ENCODE measurements at regions not wholly inside any gene's neighbourhood (a gene's known extent, or its start where the extent isn't known, plus 50 kb on each side); places are given as distances from the start of the nearest gene placed in this dataset.
"Not testable (repeated sequence)": the region's sequence is repeated elsewhere in the genome, so short reads cannot be mapped to it uniquely, and the experiment has no call there.

DNA sequence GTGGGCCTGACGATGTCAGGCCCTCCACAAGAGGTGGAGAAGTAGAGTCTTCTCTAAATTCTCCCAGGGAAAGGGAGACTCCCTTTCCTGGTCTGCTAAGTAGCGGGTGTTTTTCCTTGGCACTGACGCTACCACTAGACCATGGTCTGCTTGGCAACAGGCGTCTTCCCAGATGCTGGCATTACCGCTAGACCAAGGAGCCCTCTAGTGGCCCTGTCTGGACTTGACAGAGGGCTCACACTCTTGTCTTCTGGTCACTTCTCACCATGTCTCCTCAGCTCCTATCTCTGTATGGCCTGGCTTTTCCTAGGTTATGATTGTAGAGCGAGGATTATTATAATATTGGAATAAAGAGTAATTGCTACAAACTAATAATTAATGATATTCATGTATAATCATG is 51.1 kb upstream of the RASSF6 start:
- not testable (repeated sequence) for DNase-seq

DNA sequence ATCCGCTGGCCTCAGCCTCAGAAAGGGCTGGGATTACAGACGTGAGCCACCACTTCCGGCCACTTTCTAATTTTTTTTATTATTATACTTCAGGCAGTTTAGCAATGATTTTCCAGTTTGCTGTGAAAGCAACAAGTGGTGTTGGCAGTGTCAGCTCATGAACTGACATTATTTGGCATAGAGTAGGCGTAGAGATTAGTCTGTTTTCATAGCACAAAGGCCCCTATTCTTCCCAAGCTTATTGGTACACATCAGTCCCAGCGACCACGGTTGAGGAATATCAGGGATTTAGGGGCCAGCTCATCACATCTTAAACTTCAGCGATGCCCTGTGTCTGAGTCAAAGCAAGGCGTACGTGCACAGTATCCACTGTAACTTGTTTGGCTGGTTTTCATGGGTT is 53.0 kb upstream of the RASSF6 start:
- DNase-seq, result no peak

DNA sequence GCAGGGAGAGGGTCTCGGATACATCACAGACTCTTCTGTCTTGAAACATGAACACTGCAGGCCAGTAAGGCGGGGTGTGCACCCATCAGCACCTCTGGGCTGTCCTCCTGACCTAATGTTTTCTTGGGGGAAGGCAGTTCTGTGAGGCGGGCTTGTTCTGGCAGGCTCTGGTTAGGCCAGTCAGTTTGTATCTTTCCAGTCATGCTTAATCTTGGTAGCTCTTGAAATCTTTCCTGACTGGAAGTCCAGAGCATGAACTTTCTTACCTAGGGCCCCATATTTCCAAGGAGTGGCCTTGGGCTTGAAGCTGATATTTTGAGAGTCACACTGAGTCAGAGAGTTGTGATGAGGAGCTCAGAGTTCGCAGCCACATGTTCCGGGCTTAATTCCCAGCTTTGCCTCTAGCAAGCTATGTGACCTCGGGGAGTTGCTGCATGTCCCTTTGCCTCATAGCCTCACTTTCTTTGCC is 54.2 kb upstream of the RASSF6 start:
- no peak for DNase-seq

DNA sequence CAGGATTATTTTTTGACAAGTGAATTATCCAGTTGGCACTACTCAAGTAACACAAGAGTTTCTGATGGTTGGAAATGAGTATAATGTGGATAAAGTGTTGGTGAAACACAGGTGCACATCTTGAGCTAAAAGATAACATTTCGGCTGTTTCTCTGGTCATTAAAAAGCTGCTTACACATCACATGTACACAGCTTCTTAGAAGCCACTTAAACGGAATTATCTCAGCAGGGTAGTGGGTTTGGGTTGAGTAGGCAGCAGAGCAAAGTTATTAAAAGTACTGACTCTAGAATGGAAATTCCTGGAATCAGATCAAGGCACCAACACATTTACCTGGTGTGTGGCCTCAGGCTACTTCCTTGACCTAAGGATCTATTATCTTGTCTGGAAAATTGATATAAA is 55.4 kb upstream of the RASSF6 start:
- no peak for DNase-seq

DNA sequence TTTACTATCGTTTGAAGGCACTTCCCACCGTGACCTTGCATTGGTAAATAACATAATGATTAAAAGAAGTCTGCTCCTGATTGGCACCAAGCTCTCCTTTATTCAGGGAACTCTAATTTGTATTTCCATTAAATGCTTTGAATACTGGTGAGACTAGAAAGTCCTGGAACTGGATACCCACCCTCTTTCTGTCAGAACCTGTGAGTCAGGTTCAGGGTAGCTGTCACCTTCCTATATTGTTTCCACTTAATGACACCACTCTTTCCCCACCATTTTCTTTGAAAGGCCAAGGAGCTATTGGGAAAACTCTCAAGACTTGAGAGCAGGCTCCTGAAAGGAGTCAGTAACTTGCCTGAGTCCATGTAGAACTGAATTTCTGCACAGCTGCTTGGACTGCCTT is 55.9 kb upstream of the RASSF6 start:
- DNase-seq, result no peak

DNA sequence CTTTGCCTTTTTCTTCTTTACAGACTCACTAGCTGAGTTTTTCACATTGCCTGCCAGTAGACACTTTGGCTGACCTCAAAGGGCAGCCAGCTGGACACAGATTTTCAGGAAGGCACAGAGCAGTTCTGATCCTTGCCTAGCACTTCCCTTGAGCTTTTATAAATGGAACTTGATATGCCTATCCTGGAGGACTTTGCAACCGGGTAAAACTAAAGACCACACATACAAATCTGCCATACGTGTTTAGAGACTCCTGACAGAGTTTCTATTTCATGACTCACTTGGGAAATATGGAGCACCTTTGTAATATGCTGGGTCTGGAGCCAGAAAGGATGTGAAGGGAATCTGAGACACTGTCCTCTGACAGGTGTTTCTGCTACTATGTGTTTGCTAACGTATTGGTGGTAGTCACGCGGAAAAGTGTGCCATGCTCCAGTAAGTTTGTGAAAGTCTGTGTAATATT is 56.7 kb upstream of the RASSF6 start:
- no peak for DNase-seq

DNA sequence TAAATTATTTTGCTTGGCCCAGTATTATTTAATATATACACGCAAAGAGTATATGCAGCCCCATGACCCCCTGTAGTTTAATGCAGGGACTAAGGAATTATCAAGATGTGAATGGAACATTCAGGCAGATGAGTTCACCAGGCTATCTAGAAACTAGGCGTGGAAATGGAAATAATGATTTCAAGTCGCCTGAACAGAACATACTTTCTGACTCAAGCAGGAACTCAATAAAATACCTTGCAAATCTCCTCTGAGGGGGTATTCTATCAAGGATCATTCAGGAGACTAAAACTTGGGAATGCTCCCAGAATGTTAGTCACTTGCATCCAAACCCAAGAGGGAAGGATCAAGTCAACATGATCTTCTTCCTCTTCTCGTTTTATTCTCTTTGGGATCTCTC is 59.6 kb upstream of the RASSF6 start:
- peak; percentile 92 for DNase-seq

DNA sequence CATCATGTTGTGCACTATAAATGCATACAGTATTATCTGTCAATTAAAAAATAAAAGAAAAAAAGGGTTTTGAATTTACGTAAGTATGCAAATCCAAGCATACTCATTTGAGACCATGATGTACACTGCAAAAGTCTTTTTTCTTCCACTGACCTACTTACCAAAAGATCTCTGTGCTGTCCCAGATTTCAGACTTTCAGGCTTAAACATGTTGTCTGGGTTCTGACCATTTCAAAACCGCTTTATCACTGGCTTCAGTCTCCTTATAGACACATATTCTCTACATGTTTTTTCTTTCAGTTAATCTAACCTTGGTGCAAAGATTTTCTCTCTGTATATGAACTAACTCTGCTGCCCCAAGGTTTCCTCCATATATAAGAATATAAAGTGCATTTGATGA is 58.6 kb upstream of the CXCL8 start:
- no peak for DNase-seq

DNA sequence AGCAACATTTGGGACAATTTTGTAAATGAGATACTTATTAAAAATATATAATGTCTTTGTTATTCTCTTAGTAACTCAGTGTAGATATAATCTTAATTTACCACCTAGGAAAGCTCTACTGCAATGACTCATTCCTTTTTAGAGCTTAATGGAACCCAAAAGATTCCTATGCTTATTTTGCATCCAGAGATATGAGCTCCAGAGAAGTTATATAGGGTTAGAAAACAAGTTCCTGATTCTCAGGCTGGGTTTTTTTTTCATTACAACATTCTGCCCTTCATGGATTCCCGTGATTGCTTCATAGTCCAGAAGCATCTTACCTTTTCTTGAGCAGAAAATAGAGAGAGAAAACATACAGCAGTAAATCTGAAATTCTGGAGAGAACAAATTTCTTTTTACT is 57.9 kb upstream of the CXCL8 start:
- DNase-seq, result no peak

DNA sequence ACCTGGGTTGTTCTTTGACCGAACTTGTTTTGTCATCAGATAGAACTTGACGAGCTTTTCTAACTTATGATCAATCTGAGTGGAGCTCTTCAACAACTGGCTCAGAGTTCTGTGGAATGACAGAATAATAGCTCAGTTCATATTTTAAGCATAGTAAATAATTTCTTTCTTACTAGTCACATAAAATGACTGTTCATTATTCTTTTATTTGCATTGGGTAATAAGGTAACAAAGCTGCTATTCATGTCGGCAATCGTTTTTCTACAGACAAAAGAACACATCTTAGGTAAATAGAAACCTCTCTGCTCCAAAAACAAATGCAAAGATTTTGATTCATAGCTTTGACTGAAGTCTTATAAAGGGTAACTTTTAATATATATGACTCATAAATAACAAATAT is 57.3 kb upstream of the CXCL8 start:
- DNase-seq, result no peak

DNA sequence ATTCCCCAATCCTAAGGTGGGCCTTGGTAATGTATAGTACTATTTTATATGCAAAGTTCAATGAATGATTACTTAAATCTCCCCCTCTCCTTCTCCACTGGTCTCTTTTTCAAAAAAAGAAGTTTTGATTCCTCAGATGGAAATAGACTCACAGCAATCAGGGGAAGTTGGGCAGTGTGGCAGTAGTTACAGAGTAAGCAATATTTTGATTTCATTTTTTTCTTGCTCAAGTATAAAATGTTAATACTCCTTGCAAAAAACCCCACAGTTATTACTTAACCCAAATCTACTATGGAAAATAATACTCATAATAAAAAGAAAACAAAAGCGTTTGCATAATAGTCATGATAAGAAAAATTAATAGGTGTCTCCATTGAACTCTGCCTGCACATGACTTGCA is 56.9 kb upstream of the CXCL8 start:
- no peak for DNase-seq

DNA sequence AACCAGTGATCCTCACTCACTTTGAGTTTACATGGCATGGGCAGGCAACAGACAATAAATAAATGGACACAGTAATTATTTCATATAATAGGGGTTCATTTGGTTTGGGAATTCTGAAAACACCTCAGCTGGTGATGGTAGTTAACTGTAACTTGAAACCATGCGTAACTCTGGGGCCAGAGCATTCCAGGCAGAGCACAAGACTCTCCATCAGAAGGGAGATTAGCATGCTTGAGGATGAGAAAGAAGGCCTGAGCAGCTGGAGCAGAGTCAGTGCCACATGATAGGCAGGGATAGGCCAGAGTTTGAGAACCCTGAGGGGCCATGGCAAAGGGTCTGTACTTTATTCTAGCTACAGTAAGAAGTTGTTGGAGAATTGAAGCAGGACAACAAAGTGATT is 56.3 kb upstream of the CXCL8 start:
- DNase-seq, result no peak

DNA sequence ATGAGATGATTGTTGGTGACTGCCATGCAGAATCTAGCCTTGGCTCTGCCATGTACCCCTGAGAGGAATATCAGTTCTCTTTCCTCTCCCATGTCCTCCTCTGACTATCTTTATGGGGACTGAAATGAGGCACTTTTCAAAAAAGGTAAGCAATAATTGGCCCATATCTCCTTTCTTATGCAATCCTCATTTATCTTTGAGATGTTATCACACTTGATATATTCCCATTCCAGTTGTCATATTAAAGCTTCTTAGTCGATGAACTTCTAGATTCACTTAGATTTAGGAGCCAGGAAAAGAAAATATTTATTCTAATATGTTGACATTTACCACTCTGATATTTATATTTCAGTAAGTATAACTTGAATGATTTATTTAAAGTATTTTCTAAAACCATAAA is 55.3 kb upstream of the CXCL8 start:
- DNase-seq, result no peak

DNA sequence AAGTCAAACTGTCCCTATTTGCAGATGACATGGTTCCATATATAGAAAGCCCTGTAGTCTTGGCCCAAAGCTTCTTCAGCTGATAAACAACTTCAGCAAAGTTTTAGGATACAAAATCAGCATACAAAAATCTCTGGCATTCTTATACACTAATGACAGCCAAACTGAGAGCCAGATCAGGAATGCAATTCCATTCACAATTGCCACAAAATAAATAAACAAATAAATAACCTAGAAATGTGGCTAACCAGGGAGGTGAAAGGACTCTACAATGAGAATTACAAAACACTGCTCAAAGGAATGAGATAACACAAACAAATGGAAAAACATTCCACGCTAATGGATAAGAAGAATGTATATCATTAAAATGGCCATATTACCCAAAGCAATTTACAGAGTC is 52.9 kb upstream of the CXCL8 start:
- no peak for DNase-seq

DNA sequence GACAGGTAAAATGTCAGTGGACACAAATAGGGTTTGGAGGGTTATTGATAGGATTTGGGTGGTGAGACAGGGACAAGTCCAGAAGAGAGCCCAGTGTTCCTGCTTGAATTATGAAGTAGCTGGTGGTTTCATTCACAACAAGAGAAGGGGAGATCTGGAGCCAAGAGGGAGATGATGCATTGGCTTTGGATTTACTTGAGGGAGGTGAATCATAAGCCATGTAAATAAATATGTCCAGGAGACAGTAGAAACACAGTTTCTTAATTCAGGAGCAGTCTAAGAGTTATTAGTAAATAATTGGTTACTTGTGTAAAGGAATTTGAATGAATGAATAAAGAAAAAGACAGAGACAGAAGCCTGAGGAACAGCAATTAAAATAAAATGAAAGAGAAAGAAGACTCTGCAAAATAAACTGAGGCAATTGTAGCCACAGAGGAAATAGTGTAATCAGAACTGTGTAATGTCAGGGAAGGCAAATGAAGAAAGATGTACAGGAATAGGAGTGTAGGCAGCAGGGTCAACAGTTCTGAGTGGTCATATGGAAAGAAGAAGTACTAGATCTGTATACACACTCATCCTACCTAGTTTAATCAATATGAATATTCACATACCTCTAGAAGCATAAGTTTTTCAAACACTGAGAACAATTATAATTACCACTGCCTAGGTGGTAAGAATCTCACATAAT is 50.2 kb upstream of the CXCL8 start:
- DNase-seq, result peak; percentile 38
